ENCODE measurements at regions not wholly inside any gene's neighbourhood (a gene's known extent, or its start where the extent isn't known, plus 50 kb on each side); places are given as distances from the start of the nearest gene placed in this dataset.

DNA sequence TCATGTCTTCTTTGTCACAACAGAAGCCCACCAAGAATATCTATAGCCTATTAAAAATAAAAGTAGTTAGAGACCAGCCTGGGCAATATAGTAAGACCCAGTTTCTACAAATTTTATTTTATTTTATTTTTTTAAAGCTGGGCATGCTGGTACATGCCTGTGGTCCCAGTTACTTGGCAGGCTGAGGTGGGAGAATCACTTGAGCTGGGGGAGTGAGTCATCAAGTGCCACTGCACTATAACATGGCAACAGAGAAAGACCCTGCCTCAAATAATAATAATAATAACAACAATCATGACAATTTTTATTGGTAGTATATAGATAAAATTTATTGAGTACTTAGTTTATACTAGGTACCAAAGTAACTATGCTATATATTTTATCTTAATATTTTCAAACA, 93.0 kb upstream of the NPFFR2 start:
- TF ChIP-seq, protein P1, sequence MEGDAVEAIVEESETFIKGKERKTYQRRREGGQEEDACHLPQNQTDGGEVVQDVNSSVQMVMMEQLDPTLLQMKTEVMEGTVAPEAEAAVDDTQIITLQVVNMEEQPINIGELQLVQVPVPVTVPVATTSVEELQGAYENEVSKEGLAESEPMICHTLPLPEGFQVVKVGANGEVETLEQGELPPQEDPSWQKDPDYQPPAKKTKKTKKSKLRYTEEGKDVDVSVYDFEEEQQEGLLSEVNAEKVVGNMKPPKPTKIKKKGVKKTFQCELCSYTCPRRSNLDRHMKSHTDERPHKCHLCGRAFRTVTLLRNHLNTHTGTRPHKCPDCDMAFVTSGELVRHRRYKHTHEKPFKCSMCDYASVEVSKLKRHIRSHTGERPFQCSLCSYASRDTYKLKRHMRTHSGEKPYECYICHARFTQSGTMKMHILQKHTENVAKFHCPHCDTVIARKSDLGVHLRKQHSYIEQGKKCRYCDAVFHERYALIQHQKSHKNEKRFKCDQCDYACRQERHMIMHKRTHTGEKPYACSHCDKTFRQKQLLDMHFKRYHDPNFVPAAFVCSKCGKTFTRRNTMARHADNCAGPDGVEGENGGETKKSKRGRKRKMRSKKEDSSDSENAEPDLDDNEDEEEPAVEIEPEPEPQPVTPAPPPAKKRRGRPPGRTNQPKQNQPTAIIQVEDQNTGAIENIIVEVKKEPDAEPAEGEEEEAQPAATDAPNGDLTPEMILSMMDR (IDR thresholded peaks at IDR 0.05; ENCODE audit: control extremely low read depth in 1 of 3, insufficient read depth in 1 of 3, low read depth in 1 of 3, low read length in 3 of 3): no peak
- no peak for TF ChIP-seq RXRA (IDR thresholded peaks at IDR 0.05; ENCODE audit: insufficient read depth, low read depth, low read length)
